Panc1 (cell line): ENCODE measurements at regions not wholly inside any gene's neighbourhood (a gene's known extent, or its start where the extent isn't known, plus 50 kb on each side); places are given as distances from the start of the nearest gene placed in this dataset.

Experiments used
- ATAC-seq: fragments of 200-7000 bp; cut with Tn5 transposase; 2 replicates; pipeline ENCODE4 v1.9.1; 2020; ENCODE audit warnings: mild to moderate bottlenecking, moderate library complexity
- BruUV-seq: library from RNA; stranded (reverse); fragments of 400-500 nt; replicated peaks from 2 replicates; lab custom pipeline; 2021; lab: Mats Ljungman, UMichigan
- CTCF ChIA-PET: fragments of 300-600 bp; sonication (Branson Sonifier 250); formaldehyde crosslinking; loops from one replicate; lab custom pipeline; 2022; ENCODE audit warnings: antibody characterized with exemption; lab: Charles Lee
- POLR2A ChIA-PET: fragments of 300-600 bp; sonication (Branson Sonifier 250); formaldehyde crosslinking; loops from one replicate; lab custom pipeline; 2022; ENCODE audit warnings: antibody characterized with exemption; lab: Charles Lee
- DNase-seq: peaks from one replicate; pipeline ENCODE4 v3.0.0-alpha.2; 2010; ENCODE audit warnings: low read depth, low spot score
- H3K27ac ChIP-seq: 2 replicates; pipeline ENCODE4 v1.5.1; 2011; ENCODE audit warnings: mild to moderate bottlenecking, low read length, inconsistent platforms
- H3K27me3 ChIP-seq: fragments of 200-500 bp; sonication (Bioruptor generic); 2 replicates; pipeline ENCODE4 v1.6.0; 2014; ENCODE audit warnings: low read length, inconsistent platforms; ENCODE audit not compliant: control insufficient read depth, insufficient read depth
- H3K36me3 ChIP-seq: fragments of 200-500 bp; sonication (Bioruptor generic); 2 replicates; pipeline ENCODE4 v1.5.1; 2014; ENCODE audit warnings: inconsistent platforms, mild to moderate bottlenecking, low read length, moderate library complexity; ENCODE audit not compliant: control insufficient read depth, insufficient read depth
- H3K4me1 ChIP-seq: 2 replicates; pipeline ENCODE4 v1.5.1; 2011; ENCODE audit warnings: inconsistent platforms, mild to moderate bottlenecking, low read length, moderate library complexity; ENCODE audit not compliant: control insufficient read depth, insufficient read depth
- H3K4me3 ChIP-seq, 2 experiments: 2 replicates each; pipeline ENCODE4 v1.5.1; 2011 to 2012; ENCODE audit warnings: low read depth in 2 of 2, low read length in 2 of 2, mild to moderate bottlenecking in 2 of 2, inconsistent platforms in 1 of 2, moderate library complexity in 1 of 2
- H3K9me3 ChIP-seq: fragments of 200-500 bp; sonication (Bioruptor generic); 2 replicates; pipeline ENCODE4 v1.5.1; 2014; ENCODE audit warnings: low read depth, mild to moderate bottlenecking, inconsistent platforms, low read length, moderate library complexity; ENCODE audit not compliant: control insufficient read depth, insufficient read depth
- CTCF ChIP-seq: fragments of 450-650 bp; IDR thresholded peaks from 2 replicates; pipeline ENCODE4 v1.5.1; 2017; ENCODE audit warnings: mild to moderate bottlenecking
- POLR2AphosphoS5 ChIP-seq: IDR thresholded peaks from 2 replicates; pipeline ENCODE4 v1.6.1; 2012; ENCODE audit warnings: mild to moderate bottlenecking, low read depth, low read length, moderate library complexity
- REST ChIP-seq, 2 experiments: IDR thresholded peaks; 2 replicates each; pipeline ENCODE4 v1.6.1; 2011 to 2012; ENCODE audit warnings: low read depth in 2 of 2, control low read depth in 1 of 2, low read length in 1 of 2, mild to moderate bottlenecking in 1 of 2, moderate library complexity in 1 of 2; ENCODE audit not compliant: insufficient read depth in 1 of 2
- SIN3A ChIP-seq: IDR thresholded peaks from 2 replicates; pipeline ENCODE4 v1.6.1; 2012; ENCODE audit warnings: low read depth, mild to moderate bottlenecking, low read length, moderate library complexity, borderline replicate concordance; ENCODE audit not compliant: insufficient read depth
- TCF7L2 ChIP-seq: IDR thresholded peaks from 2 replicates; pipeline ENCODE4 v1.6.1; 2011; ENCODE audit warnings: mild to moderate bottlenecking, low read depth, low read length, inconsistent platforms
- in situ Hi-C: cut with HindIII; loops from 2 replicates; pipeline ENCODE4 v1.10.0; 2016; ENCODE audit warnings: low sequenced_read_pairs, low pct_unique_long_range_greater_than_20kb
- intact Hi-C: fragments of 100-400 bp; cut with micrococcal nuclease; formaldehyde crosslinking; loops from one replicate; pipeline ENCODE4 v1.10.0; 2022; ENCODE audit not compliant: unreplicated experiment

GRCh38 chr20:48285656-48286055, 500.4 kb upstream of the SULF2 start:
- in situ Hi-C loops (no loop called here), intact Hi-C loops (no loop called here)
- DNase-seq (no peak), ATAC-seq (no peak)
- no peaks in the 10 kb centered on the region for H3K36me3 ChIP-seq
- no peak for TF ChIP-seq CTCF
- TF ChIP-seq SIN3A = no peak
- no peak for TF ChIP-seq POLR2AphosphoS5
- TF ChIP-seq REST (IDR thresholded peaks at IDR 0.05; ENCODE audit: insufficient read depth in 1 of 2, low read depth in 2 of 2, low read length in 1 of 2) = no peak
- TF ChIP-seq TCF7L2 = no peak
- CTCF ChIA-PET = no interaction called here
- H3K27ac ChIP-seq = no peak overlapping the region
- H3K9me3 ChIP-seq = no peaks in the 10 kb centered on the region
- POLR2A ChIA-PET = no interaction called here
- H3K4me1 ChIP-seq = no peaks in the 10 kb centered on the region
- no TSS peak for BruUV-seq
- no peaks in the 10 kb centered on the region; the same call in 1 of the 2 replicates for H3K27me3 ChIP-seq
- H3K4me3 ChIP-seq = no peak overlapping the region

GRCh38 chr20:48284837-48285236, 499.6 kb upstream of the SULF2 start:
- no peak overlapping the region for H3K4me3 ChIP-seq
- ATAC-seq (no peak), DNase-seq (no peak)
- H3K27ac ChIP-seq = no peak overlapping the region
- H3K36me3 ChIP-seq = no peaks in the 10 kb centered on the region
- no peaks in the 10 kb centered on the region for H3K27me3 ChIP-seq
- in situ Hi-C loops = no loop called here
- H3K9me3 ChIP-seq = no peaks in the 10 kb centered on the region
- ChIA-PET POLR2A (no interaction called here), CTCF (no interaction called here)
- BruUV-seq = no TSS peak
- intact Hi-C loops = no loop called here
- TF ChIP-seq REST (IDR thresholded peaks at IDR 0.05; ENCODE audit: insufficient read depth in 1 of 2, low read depth in 2 of 2, low read length in 1 of 2) (no peak), POLR2AphosphoS5 (no peak), TCF7L2 (no peak), CTCF (no peak), SIN3A (no peak)
- no peaks in the 10 kb centered on the region for H3K4me1 ChIP-seq
